Peyer's patch (tissue), 4 donors: ENCODE measurements at regions not wholly inside any gene's neighbourhood (a gene's known extent, or its start where the extent isn't known, plus 50 kb on each side); places are given as distances from the start of the nearest gene placed in this dataset.

Experiments
- CTCF ChIP-seq, 6 experiments: fragments of 450-650 bp in 4 of 6; fragments of 200-600 bp in 2 of 6; sonication (generic) in 1 of 6; IDR thresholded peaks; one replicate each; pipeline ENCODE4 v1.5.1; 2017 to 2019; ENCODE audit warnings: antibody characterized with exemption in 6 of 6, mild to moderate bottlenecking in 3 of 6, moderate library complexity in 1 of 6
- POLR2A ChIP-seq, 2 donors: fragments of 450-650 bp; IDR thresholded peaks; one replicate each; pipeline ENCODE4 v1.5.1; 2017; ENCODE audit warnings: antibody characterized with exemption in 2 of 2, mild to moderate bottlenecking in 2 of 2, moderate library complexity in 2 of 2

- TF ChIP-seq CTCF (IDR thresholded peaks at IDR 0.05) = no peak
- TF ChIP-seq POLR2A (IDR thresholded peaks at IDR 0.05) = no peak
Measured at GRCh38 chr5:17384181-17384580, 113.8 kb upstream of the TAF11L2 start.
